ENCODE measurements at regions not wholly inside any gene's neighbourhood (a gene's known extent, or its start where the extent isn't known, plus 50 kb on each side); places are given as distances from the start of the nearest gene placed in this dataset.

DNA sequence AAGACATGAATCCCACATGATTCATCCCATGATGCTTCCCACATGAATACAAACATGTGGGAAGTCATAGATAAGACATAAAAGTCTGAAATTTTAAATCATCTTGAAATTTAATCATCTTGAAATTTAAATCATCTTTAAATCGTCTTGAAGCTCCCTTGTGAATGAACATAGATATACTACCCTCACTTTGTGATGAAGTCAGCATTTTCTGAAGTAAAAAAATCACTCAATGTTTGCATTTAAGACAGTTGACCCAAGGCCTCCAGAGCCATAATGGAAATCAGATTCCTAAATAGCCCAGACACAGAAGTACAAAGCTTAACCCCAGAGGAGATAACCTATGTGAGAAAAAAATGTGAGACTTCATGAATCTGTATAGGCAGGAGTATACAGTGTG lies 279.4 kb downstream of the ZBBX start:
- DNase-seq (no peak), ATAC-seq (ENCODE audit: low read depth) (no peak)
- Histone ChIP-seq H3K36me3 (ENCODE audit: control insufficient read depth, insufficient read depth, low read length) (no peaks in the 10 kb centered on the region), H3K14ac (replicated peaks; ENCODE audit: low read depth, low read length) (no peak overlapping the region), H2BK120ac (ENCODE audit: low read depth, low read length) (no peak overlapping the region), H3K4me2 (ENCODE audit: low read depth, low read length) (no peak overlapping the region), H2BK20ac (ENCODE audit: low read depth, low read length) (no peak overlapping the region), H2BK15ac (ENCODE audit: low read depth, low read length) (no peak overlapping the region), H4K20me1 (ENCODE audit: insufficient read depth, low read length) (no peaks in the 10 kb centered on the region), H3K4ac (ENCODE audit: low read depth, low read length) (no peak overlapping the region), H3K27me3 (ENCODE audit: control insufficient read depth, insufficient read depth, low read length) (no peaks in the 10 kb centered on the region), H4K91ac (ENCODE audit: insufficient read depth, low read depth, low read length) (no peak overlapping the region), H3K9ac (ENCODE audit: low read depth, low read length) (no peak overlapping the region), H2AFZ (replicated peaks; ENCODE audit: low read length, poor library complexity) (no peak overlapping the region), H3K4me3 (ENCODE audit: insufficient read depth, low read depth, low read length) (no peak overlapping the region), H3K27ac (ENCODE audit: insufficient read depth, low read length) (no peak overlapping the region), H3K56ac (ENCODE audit: extremely low read depth, insufficient read depth, low read length) (no peak overlapping the region), H3K9me3 (ENCODE audit: control insufficient read depth, insufficient read depth, low read length) (peaks cover 4% of the 10 kb centered on the region), H4K8ac (ENCODE audit: low read depth in 2 of 2, low read length in 2 of 2) (no peak overlapping the region), H2AK5ac (ENCODE audit: low read depth, low read length) (no peak overlapping the region), H2BK5ac (ENCODE audit: low read depth, low read length, poor library complexity, severe bottlenecking) (no peak overlapping the region), H3K79me1 (ENCODE audit: low read depth in 1 of 2, low read length in 2 of 2) (no peaks in the 10 kb centered on the region), H2AK9ac (replicated peaks; ENCODE audit: low read depth, low read length, poor library complexity) (no peak overlapping the region), H3K23ac (ENCODE audit: low read depth, low read length) (no peak overlapping the region), H3K18ac (ENCODE audit: low read depth, low read length) (no peak overlapping the region), H4K5ac (ENCODE audit: low read depth, low read length) (no peak overlapping the region), H3K4me1 (ENCODE audit: control insufficient read depth, insufficient read depth, low read length) (no peaks in the 10 kb centered on the region), H3K9me1 (ENCODE audit: insufficient read depth, low read length) (no peaks in the 10 kb centered on the region)
- dilution Hi-C loops (cut with HindIII; ENCODE audit: low sequenced_read_pairs, unreplicated experiment) = no loop called here
- in situ Hi-C loops (cut with MboI; ENCODE audit: low sequenced_read_pairs) = no loop called here
- ChIA-PET CTCF (interaction anchor here (0.7 kb wide), 1 partner anchor 74 kb away, joined by 3 read pairs; no protein-coding TSS in a partner anchor), POLR2A (ENCODE audit: unreplicated experiment) (no interaction called here)
- TF ChIP-seq MAFK (IDR thresholded peaks at IDR 0.05; ENCODE audit: low read depth, low read length) = peak; percentile 84
- no peak for TF ChIP-seq SMC3 (IDR thresholded peaks at IDR 0.05; ENCODE audit: low read depth, low read length)
- TF ChIP-seq, protein P1, sequence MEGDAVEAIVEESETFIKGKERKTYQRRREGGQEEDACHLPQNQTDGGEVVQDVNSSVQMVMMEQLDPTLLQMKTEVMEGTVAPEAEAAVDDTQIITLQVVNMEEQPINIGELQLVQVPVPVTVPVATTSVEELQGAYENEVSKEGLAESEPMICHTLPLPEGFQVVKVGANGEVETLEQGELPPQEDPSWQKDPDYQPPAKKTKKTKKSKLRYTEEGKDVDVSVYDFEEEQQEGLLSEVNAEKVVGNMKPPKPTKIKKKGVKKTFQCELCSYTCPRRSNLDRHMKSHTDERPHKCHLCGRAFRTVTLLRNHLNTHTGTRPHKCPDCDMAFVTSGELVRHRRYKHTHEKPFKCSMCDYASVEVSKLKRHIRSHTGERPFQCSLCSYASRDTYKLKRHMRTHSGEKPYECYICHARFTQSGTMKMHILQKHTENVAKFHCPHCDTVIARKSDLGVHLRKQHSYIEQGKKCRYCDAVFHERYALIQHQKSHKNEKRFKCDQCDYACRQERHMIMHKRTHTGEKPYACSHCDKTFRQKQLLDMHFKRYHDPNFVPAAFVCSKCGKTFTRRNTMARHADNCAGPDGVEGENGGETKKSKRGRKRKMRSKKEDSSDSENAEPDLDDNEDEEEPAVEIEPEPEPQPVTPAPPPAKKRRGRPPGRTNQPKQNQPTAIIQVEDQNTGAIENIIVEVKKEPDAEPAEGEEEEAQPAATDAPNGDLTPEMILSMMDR (conservative IDR thresholded peaks at IDR 0.05; ENCODE audit: low read depth, low read length) = no peak
- intact Hi-C loops (cut with micrococcal nuclease) = no loop called here
- no CpG with 5 or more reads among the region's 1 CpG for WGBS, 2 experiments (ENCODE audit: extremely low coverage in 2 of 2, insufficient read length in 1 of 2)
- BruUV-seq (replicated peaks) = no TSS peak

All from IMR-90 (cell line).